GM12892 (cell line): ENCODE measurements at regions not wholly inside any gene's neighbourhood (a gene's known extent, or its start where the extent isn't known, plus 50 kb on each side); places are given as distances from the start of the nearest gene placed in this dataset.

ENCODE experiments used
- POLR2A ChIP-seq: IDR thresholded peaks from 2 replicates; pipeline ENCODE4 v1.6.1; 2011; ENCODE audit warnings: low read depth, low read length, control low read depth
- POLR2AphosphoS5 ChIP-seq: IDR thresholded peaks from 2 replicates; pipeline ENCODE4 v1.6.1; 2011; ENCODE audit warnings: low read depth, low read length, control low read depth
- TAF1 ChIP-seq: IDR thresholded peaks from 2 replicates; pipeline ENCODE4 v1.6.1; 2011; ENCODE audit warnings: low read depth, mild to moderate bottlenecking, control low read depth, low read length, borderline replicate concordance

- TF ChIP-seq POLR2A (no peak), TAF1 (no peak), POLR2AphosphoS5 (no peak)
Observed at GRCh38 chr13:29937379-29937778, 87.0 kb upstream of the UBL3 start.
